ENCODE measurements at regions not wholly inside any gene's neighbourhood (a gene's known extent, or its start where the extent isn't known, plus 50 kb on each side); places are given as distances from the start of the nearest gene placed in this dataset.
"Not testable (repeated sequence)": the region's sequence is repeated elsewhere in the genome, so short reads cannot be mapped to it uniquely, and the experiment has no call there.

- H3K4me3 Mint-ChIP-seq; H3K27ac Mint-ChIP-seq; H3K27ac ChIP-seq (ENCODE audit: insufficient read length, low read depth, low read length): not testable (repeated sequence)
Observed at GRCh38 chr4:77353724-77354315, 196.8 kb downstream of the CCNG2 start.

More at GRCh38 chr4:77353724-77354315, 196.8 kb downstream of the CCNG2 start:
- not testable (repeated sequence) for H3K9me3 ChIP-seq (ENCODE audit: control insufficient read depth, low read depth, low read length); H3K4ac ChIP-seq (ENCODE audit: low read depth, low read length); H3K79me1 ChIP-seq (ENCODE audit: insufficient read depth, low read depth, low read length, poor library complexity, severe bottlenecking); H3K4me1 Mint-ChIP-seq; H3K9me3 Mint-ChIP-seq; H4K5ac ChIP-seq (ENCODE audit: insufficient read length, low read depth, low read length); H4K8ac ChIP-seq (replicated peaks; ENCODE audit: insufficient read length, low read depth, low read length); H3K27me3 ChIP-seq (ENCODE audit: insufficient read depth, low read length); H4K20me1 ChIP-seq (ENCODE audit: control insufficient read depth, insufficient read depth, insufficient read length); H2BK15ac ChIP-seq (ENCODE audit: low read depth, low read length); H2BK12ac ChIP-seq (ENCODE audit: insufficient read length, low read depth, low read length); H2BK5ac ChIP-seq (ENCODE audit: insufficient read length, low read length); H3K79me2 ChIP-seq (ENCODE audit: insufficient read depth, low read length); H3T11ph ChIP-seq (ENCODE audit: low read length); H3K9ac ChIP-seq (ENCODE audit: extremely low read depth, insufficient read length, low read length); H3K23ac ChIP-seq (ENCODE audit: insufficient read length, low read depth, low read length); H3K56ac ChIP-seq (ENCODE audit: insufficient read length, low read depth, low read length); H2AFZ ChIP-seq (ENCODE audit: low read length); H2BK120ac ChIP-seq (ENCODE audit: low read depth, low read length, poor library complexity, severe bottlenecking); H3K4me2 ChIP-seq (ENCODE audit: insufficient read depth, insufficient read length, low read length); H3K23me2 ChIP-seq (ENCODE audit: insufficient read length, low read depth, low read length, poor library complexity, severe bottlenecking); H2AK5ac ChIP-seq (ENCODE audit: insufficient read length, low read length); H3K36me3 Mint-ChIP-seq (ENCODE audit: insufficient read depth in 1 of 3, low read depth in 3 of 3); H3K14ac ChIP-seq (ENCODE audit: insufficient read depth, low read length); H3K18ac ChIP-seq (ENCODE audit: insufficient read length, low read depth, low read length); H3K27me3 Mint-ChIP-seq (ENCODE audit: low read depth); H3K4me1 ChIP-seq (ENCODE audit: insufficient read depth, low read length); H4K91ac ChIP-seq (ENCODE audit: insufficient read length, low read depth, low read length); H2BK20ac ChIP-seq (ENCODE audit: low read depth, low read length, poor library complexity, severe bottlenecking); DNase-seq
- TF ChIP-seq CTCF (conservative IDR thresholded peaks at IDR 0.05), result peak; percentile 47
- WGBS (ENCODE audit: extremely low coverage, insufficient read length, low lambda C conversion rate), result no CpG with 5 or more reads among the region's 5 CpGs
